ENCODE measurements at regions not wholly inside any gene's neighbourhood (a gene's known extent, or its start where the extent isn't known, plus 50 kb on each side); places are given as distances from the start of the nearest gene placed in this dataset.

DNA sequence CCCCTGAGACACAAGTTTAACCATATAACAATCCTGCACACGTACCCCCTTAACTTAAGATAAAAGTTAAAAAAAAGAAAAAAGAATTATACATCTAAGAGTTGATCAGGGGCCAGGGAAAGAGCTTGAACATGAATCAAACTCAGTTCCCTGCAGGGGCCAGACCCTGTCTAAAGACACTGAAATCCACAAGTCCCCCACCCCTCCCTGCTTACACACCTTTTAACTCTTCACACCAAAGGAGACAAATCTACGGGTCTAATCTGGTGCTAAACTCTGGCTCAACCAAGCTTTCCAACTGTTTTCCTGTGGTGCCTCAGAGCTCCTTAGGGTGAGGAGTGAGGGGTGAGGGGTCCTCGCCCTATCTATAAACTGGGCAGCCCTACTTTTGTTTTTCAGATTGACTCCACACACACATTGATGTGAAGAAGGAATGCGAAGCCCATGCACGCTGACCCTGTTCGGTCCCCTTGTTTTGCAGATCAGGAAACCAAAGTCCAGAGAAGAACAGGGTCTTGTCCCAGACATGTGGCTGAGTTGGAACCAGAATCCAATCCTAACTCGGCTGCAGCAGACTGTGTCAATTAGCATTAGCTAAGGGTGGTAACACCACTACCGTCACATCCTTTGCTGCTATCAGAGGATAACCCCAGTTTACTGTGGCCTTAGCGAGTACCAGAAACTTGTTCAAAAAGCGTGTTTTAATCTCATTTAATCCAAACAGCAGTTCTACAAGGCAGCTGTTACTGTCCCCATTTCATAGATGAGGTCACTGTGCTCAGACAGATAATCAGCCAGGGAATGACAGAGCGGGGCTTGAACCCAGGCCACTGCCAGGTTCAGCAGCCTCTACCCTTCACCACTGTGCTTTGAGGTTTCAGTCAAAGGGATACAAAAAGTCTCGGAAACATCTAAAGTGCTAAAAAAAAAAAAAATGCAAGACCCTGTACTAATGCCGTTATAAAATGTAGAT is 145.2 kb upstream of the SYT13 start:
- no peak overlapping the region for H3K27ac ChIP-seq
- TF ChIP-seq, protein P1, sequence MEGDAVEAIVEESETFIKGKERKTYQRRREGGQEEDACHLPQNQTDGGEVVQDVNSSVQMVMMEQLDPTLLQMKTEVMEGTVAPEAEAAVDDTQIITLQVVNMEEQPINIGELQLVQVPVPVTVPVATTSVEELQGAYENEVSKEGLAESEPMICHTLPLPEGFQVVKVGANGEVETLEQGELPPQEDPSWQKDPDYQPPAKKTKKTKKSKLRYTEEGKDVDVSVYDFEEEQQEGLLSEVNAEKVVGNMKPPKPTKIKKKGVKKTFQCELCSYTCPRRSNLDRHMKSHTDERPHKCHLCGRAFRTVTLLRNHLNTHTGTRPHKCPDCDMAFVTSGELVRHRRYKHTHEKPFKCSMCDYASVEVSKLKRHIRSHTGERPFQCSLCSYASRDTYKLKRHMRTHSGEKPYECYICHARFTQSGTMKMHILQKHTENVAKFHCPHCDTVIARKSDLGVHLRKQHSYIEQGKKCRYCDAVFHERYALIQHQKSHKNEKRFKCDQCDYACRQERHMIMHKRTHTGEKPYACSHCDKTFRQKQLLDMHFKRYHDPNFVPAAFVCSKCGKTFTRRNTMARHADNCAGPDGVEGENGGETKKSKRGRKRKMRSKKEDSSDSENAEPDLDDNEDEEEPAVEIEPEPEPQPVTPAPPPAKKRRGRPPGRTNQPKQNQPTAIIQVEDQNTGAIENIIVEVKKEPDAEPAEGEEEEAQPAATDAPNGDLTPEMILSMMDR (conservative IDR thresholded peaks at IDR 0.05): no peak

DNA sequence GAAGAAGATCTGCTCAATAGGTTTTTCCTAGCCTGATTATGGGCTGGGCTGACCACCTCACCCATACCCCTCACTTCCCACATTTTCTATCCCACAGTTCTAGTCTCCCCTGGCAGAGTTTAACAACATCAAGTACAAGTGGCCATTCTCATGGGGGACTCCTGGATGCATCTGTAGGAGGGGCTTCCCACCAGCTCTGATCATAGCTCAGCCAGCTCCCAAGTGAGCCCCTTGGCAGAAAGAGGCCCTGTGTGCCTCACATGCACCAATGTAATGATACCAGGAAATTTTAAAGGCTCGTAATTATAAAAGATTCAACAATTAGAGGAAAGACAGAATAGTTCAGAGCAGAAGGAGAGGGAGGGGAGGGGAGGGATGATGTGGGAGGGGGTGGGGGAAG is 144.2 kb upstream of the SYT13 start:
- H3K27ac ChIP-seq: no peak overlapping the region
- TF ChIP-seq, protein P1 (conservative IDR thresholded peaks at IDR 0.05): no peak

DNA sequence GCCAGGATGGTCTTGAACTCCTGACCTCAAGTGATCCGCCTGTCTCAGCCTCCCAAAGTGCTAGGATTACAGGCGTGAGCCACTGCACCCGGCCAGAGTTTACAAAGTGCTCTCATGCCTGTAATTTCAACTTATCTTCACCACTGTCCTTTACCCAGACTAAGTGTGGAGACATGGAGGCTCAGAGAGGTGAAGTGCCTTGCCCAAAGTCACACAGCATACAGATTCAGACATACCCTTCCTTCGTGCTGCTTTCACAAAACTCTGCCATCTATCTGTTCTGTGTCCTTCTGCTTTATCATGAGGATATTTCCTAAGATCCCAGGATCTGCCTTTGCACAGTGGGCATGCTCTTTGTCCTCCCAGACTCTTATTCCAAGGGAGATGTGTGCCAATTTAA is 143.6 kb upstream of the SYT13 start:
- no peak overlapping the region for H3K27ac ChIP-seq
- TF ChIP-seq, protein P1 (conservative IDR thresholded peaks at IDR 0.05): no peak

DNA sequence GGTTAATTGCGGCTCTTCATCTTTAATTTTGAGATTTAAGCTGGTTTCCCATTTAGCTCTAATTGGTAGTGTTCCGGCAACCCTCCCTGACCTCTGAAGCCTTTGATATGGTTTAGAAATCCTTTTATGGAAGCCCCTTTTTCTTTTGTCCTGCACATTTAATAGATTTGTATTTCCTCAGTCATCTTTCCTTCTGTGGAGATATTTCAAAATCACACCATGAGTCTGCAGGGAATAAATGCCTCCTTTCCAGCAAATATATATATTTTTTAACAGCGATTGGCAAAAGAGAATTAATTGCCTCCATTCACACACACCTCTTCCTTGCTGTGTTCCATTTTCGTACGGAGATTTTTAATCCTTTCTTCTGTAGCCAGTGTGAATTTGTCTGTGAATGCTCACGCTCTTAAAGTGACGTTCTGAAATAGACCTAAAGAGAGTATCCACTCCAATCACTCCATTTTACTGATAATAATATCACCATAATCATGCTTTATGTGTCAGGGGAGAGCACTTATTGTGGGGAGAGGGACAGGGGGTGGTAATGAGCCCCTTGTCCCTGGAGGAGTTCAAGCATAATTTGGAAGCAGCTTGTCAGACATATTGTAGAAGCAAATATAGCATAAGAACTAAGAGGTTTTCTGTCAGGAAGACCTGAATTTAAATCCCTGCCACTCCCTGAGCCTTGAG is 142.5 kb upstream of the SYT13 start:
- TF ChIP-seq, protein P1 (conservative IDR thresholded peaks at IDR 0.05): no peak
- H3K27ac ChIP-seq: no peak overlapping the region

DNA sequence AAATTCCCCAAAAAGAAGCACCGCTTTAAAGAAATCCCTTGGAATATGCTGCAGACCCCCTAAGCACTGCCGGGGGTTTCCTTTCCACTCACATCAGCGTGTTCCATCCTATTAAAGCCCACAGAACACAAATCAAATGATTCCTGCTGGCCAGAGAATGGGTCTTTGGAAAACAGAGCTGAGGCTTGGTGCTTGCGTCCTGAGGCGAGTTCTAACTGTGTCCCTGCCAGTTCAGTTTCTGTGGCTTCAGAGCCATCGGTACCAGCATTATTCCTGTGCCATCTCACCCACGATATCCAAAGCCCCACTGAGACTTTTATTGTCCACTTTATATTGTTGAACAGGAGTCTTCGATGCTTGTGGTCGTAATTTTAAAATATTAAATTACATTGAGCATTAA is 142.0 kb upstream of the SYT13 start:
- TF ChIP-seq, protein P1 (conservative IDR thresholded peaks at IDR 0.05): no peak
- H3K27ac ChIP-seq: no peak overlapping the region

DNA sequence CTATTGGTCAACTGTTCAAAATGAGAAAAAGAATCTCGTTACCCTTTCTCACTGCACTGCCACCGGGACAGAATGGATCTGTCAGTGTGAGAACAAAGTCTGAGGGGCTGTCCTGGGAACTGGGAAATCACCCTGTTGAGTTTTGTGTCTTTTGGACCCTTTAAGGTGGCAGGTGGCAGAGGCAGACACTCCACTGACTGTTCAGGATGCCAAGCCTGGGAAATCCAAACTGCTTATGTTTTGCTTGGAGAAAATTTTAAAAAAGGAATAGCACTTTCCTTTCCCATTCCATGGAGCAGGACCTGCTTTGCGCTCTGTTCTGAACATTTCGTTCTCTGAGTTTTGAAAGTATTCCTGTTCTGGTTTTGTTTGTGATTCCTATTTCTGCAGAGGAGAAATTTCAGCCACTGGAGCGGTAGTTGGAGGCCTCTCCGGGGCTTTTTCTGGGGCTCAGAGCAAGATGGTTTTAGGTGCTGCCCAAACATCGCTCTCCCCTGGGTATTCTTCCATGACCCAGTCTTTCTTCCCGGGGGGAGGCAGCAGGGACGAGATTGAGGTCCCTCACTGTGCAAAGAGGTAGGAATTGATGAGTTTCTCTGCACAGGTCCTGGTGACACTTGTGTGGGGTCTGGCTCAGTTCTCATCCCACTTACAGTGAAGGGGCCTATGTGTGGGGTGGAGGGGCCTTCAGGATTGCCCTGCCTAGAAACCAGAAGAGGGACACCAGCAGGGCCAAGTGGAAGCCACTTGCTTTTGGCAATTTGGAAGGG is 138.5 kb upstream of the SYT13 start:
- TF ChIP-seq, protein P1 (conservative IDR thresholded peaks at IDR 0.05): no peak
- H3K27ac ChIP-seq: no peak overlapping the region
